ENCODE measurements at regions not wholly inside any gene's neighbourhood (a gene's known extent, or its start where the extent isn't known, plus 50 kb on each side); places are given as distances from the start of the nearest gene placed in this dataset.

GRCh38 chr1:8144323-8144722 is 118.2 kb upstream of the ERRFI1 start:
- Histone ChIP-seq H3K4me3 (ENCODE audit: low read length) (no peak overlapping the region), H3K9me2 (replicated peaks; ENCODE audit: control insufficient read depth, low read length) (no peaks in the 10 kb centered on the region), H3K79me2 (ENCODE audit: control insufficient read depth, low read length) (no peaks in the 10 kb centered on the region), H3K36me3 (ENCODE audit: control insufficient read depth, low read length) (no peaks in the 10 kb centered on the region), H3K27ac (ENCODE audit: low read depth, low read length) (no peak overlapping the region), H3K4me1 (ENCODE audit: control insufficient read depth, low read length) (no peaks in the 10 kb centered on the region), H4K20me1 (ENCODE audit: control insufficient read depth, insufficient read depth, low read depth, low read length) (no peaks in the 10 kb centered on the region), H3K4me2 (ENCODE audit: low read length) (no peak overlapping the region), H3K27me3 (ENCODE audit: control insufficient read depth, low read length) (0 out of 2 replicates have a peak, but pooled peaks cover 3% of the 10 kb centered on the region), H3K9me3 (ENCODE audit: control insufficient read depth, insufficient read depth, low read length) (no peaks in the 10 kb centered on the region), H3F3A (ENCODE audit: control insufficient read depth, insufficient read depth) (no peaks in the 10 kb centered on the region)
- TF ChIP-seq CTCF (IDR thresholded peaks at IDR 0.05; ENCODE audit: low read depth, low read length, poor library complexity, severe bottlenecking) (no peak), EZH2phosphoT487 (IDR thresholded peaks at IDR 0.05; ENCODE audit: borderline replicate concordance, low read length) (no peak)

- no peaks in the 10 kb centered on the region for H3F3A ChIP-seq (ENCODE audit: control insufficient read depth, insufficient read depth)
- H3K4me1 ChIP-seq (ENCODE audit: control insufficient read depth, low read length) = no peaks in the 10 kb centered on the region
- no peaks in the 10 kb centered on the region for H3K79me2 ChIP-seq (ENCODE audit: control insufficient read depth, low read length)
- 0 out of 2 replicates have a peak, but pooled peaks cover 3% of the 10 kb centered on the region for H3K27me3 ChIP-seq (ENCODE audit: control insufficient read depth, low read length)
- H3K4me2 ChIP-seq (ENCODE audit: low read length) = no peak overlapping the region
- H3K9me2 ChIP-seq (replicated peaks; ENCODE audit: control insufficient read depth, low read length) = no peaks in the 10 kb centered on the region
- no peak for TF ChIP-seq EZH2phosphoT487 (IDR thresholded peaks at IDR 0.05; ENCODE audit: borderline replicate concordance, low read length)
- no peak for TF ChIP-seq CTCF (IDR thresholded peaks at IDR 0.05; ENCODE audit: low read depth, low read length, poor library complexity, severe bottlenecking)
- no peak overlapping the region for H3K27ac ChIP-seq (ENCODE audit: low read depth, low read length)
- no peaks in the 10 kb centered on the region for H3K9me3 ChIP-seq (ENCODE audit: control insufficient read depth, insufficient read depth, low read length)
- H4K20me1 ChIP-seq (ENCODE audit: control insufficient read depth, insufficient read depth, low read depth, low read length) = no peaks in the 10 kb centered on the region
- no peaks in the 10 kb centered on the region for H3K36me3 ChIP-seq (ENCODE audit: control insufficient read depth, low read length)
- H3K4me3 ChIP-seq (ENCODE audit: low read length) = no peak overlapping the region
These were observed 117.0 kb upstream of the ERRFI1 start for GRCh38 chr1:8142955-8143629.

GRCh38 chr1:8139941-8140340 is 113.8 kb upstream of the ERRFI1 start:
- H4K20me1 ChIP-seq (ENCODE audit: control insufficient read depth, insufficient read depth, low read depth, low read length) = no peaks in the 10 kb centered on the region
- H3K79me2 ChIP-seq (ENCODE audit: control insufficient read depth, low read length) = no peaks in the 10 kb centered on the region
- no peaks in the 10 kb centered on the region for H3F3A ChIP-seq (ENCODE audit: control insufficient read depth, insufficient read depth)
- 0 out of 2 replicates have a peak, but pooled peaks cover 3% of the 10 kb centered on the region for H3K27me3 ChIP-seq (ENCODE audit: control insufficient read depth, low read length)
- no peaks in the 10 kb centered on the region for H3K4me1 ChIP-seq (ENCODE audit: control insufficient read depth, low read length)
- H3K4me3 ChIP-seq (ENCODE audit: low read length) = no peak overlapping the region
- no peaks in the 10 kb centered on the region for H3K36me3 ChIP-seq (ENCODE audit: control insufficient read depth, low read length)
- no peaks in the 10 kb centered on the region for H3K9me2 ChIP-seq (replicated peaks; ENCODE audit: control insufficient read depth, low read length)
- no peaks in the 10 kb centered on the region for H3K9me3 ChIP-seq (ENCODE audit: control insufficient read depth, insufficient read depth, low read length)
- TF ChIP-seq CTCF (IDR thresholded peaks at IDR 0.05; ENCODE audit: low read depth, low read length, poor library complexity, severe bottlenecking) (no peak), EZH2phosphoT487 (IDR thresholded peaks at IDR 0.05; ENCODE audit: borderline replicate concordance, low read length) (no peak)
- H3K4me2 ChIP-seq (ENCODE audit: low read length) = no peak overlapping the region
- H3K27ac ChIP-seq (ENCODE audit: low read depth, low read length) = no peak overlapping the region
